ENCODE measurements at regions not wholly inside any gene's neighbourhood (a gene's known extent, or its start where the extent isn't known, plus 50 kb on each side); places are given as distances from the start of the nearest gene placed in this dataset.
A peak's percentile ranks its signal among the peaks of the same experiment; 100 is the strongest.
"Not testable (repeated sequence)": the region's sequence is repeated elsewhere in the genome, so short reads cannot be mapped to it uniquely, and the experiment has no call there.

DNA sequence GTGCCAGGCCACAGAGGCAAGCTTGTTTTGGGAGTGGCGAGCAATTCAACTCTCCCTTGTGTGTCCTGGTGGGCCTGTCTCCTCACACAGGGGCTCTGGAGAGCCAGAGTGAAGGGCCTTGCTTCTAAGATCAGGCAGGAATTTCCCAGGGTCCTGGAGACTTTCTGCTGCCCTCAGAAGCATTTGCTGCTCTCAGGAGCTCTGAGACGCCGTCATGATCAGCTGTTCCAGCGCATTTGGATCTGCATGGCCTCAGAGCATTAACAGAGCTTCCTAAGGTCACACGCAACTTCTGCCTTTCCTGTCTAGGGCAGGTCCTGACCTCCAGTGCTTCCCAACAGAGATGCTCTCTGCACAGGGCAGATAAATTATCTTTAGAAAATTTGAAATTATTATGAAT is 52.2 kb upstream of the C10orf90 start:
- DNase-seq = no peak

DNA sequence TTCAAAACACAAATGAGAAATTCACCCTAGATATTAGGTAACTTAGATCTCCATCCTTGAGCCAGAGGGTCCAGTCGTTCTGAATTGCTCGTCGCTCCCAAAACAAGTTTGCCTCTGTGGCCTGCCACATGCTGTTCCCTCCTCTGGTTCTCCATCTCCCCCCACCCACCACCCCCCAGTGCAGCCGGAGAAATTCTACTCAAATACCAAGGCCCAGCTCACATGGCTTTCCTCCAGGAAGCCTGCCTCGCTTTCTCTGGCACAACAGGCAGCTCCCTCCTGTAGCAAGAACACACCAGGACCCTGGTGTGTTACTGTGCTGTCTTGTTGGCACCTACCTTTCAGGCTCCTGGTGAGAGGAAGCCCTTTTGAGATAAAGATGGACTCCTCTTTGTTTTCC is 52.7 kb upstream of the C10orf90 start:
- DNase-seq = no peak

DNA sequence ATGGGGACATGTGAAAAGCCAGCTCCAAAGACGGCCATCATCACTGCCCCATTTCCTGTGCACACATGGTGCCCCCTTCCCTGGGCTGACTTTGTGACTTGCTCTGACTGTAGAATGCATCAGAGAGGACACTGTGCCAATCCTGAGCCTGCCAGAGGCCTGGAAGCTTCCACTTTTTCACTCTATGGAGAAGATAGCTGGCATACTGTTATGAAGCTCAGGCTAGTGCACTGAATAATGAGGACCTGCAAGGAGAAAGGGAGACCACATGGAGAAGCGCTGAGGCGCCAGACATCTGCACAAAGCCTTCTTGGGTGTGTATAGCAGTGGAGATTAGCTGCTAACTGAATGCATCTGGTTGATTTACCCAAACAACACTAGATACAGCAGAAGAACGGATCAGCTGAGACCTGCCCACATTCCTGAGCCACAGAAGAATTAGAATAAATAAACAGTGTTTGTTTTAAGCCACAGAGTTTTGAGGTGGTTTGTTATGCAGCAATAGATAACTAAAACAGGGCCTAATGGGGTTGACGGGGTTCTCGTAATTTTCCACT is 58.9 kb upstream of the C10orf90 start:
- DNase-seq = no peak

DNA sequence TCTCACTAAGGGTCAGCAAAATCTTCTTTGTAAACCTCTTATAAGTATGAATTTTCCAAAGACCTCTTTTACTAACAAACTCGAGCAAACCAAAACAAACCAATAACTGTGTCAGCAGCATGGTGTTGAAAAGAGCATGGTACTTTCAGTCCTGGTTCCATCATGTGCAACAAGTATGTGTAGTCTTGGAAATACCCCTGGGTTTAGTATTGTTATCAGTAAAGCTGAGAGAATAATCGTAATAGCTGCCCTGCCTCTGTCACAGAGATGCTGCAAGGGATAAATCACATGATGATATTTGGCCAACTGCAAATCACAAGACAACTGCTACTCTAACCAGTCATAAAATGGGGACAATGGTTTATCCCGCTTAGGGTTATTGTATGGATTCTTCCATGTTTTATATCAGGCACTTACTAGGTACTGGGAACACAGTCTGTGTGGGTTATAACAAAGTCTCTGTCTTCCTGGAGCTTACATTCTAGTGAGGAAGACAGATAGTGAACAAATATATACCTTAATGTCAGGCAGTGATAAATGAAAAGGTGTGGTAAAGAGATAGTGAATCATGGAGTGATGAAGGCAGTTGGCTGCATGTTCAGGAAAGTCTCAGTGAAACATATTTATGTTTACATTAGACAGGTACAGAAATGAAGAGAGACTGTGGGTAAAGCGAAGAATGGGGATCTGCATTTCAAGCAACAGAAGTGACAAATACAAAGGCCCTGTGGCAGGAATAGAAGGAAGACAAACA is 60.5 kb upstream of the C10orf90 start:
- no peak for DNase-seq

DNA sequence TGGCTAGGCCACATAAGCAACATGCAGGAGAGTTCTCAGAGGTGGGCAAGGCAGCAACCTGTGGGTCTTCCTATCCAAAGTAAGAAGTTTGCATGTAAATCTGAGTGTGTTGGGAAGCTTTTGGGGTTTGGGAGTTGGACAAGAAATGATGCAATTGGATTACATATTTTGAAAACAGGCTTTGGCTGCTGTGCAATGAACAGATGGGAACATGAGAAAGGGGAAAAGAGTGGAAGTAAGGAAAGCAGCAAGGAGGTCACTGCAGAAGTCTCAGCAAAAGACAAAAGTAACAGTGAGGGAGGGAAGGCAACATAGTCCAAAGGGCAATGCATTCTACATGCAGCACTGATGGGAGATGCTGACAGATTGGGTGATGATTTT is 61.1 kb upstream of the C10orf90 start:
- peak; percentile 49 for DNase-seq

DNA sequence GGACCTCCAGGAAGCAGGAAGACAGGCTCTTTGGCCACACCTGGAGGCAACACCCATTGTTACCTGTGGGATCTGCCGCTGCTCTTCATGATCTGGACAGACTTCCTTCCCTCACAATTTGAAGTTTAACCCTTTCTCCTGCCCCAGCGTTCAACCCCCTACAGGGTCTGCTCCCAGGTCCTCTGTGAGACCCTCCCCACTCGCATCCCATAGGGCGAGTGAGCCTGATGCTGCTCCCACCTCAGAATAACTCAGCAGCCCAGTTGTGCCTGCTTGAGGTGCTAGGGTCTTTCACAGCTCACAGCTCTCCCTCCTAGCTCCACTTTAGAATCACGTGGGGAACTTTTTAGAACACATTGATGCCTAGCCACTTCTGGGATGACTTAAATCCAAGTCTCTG is 61.8 kb upstream of the C10orf90 start:
- DNase-seq = no peak

DNA sequence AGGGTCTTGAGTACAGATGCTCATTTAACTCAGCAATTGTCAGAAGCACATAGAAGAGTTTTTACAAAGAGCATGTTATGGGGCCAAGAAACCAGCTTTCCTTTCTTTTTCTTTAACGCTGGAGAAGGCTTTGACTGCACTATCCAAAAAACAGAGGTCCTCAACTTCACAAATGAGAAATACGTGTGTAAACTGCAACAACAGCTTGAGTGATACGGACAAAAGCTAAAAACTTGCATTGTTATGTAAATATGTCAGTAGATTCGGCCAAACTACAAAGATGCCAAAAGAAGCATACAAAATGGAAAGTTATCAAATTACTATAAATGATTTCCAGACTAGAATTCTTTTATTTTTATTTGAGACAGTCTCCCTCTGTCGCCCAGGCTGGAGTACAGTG is 62.4 kb upstream of the C10orf90 start:
- no peak for DNase-seq

DNA sequence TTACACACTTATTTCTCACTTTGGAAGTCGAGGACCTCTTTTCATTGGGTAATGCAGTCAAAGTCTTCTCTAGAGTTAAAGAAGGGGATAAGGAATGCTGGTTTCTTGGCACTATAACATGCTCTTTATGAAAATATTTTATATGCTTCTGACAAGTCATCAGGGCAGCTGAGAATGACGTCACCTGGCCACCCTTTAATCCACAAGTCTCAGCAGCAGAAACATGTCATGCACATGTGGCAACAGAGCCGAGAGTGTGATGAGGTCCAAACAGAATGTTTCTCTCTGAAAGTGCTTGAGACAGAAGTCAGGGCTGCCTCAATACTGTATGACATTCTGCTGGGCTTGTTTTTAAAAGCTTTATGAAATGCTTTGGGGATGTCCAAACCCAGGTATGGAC is 63.5 kb upstream of the C10orf90 start:
- DNase-seq = peak; percentile 45

DNA sequence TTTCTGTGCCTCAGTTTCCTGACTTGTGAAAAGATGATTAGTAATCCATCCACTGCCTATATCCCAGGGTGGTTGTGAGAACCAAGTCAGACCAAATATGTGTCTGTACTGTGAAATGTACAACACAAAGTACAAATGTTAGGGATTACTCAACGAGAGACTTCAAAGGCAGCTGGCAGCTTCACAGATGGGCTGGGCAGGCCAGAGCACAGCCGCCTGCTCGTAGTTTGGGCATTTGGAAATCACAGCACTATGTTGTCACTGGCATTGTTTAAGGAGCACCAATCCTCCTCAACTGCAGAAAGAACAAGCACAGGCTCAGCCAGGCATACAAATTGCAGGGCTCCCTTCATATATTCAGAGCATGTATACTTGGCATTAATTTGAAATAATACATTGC is 64.5 kb upstream of the C10orf90 start:
- peak; percentile 34 for DNase-seq

DNA sequence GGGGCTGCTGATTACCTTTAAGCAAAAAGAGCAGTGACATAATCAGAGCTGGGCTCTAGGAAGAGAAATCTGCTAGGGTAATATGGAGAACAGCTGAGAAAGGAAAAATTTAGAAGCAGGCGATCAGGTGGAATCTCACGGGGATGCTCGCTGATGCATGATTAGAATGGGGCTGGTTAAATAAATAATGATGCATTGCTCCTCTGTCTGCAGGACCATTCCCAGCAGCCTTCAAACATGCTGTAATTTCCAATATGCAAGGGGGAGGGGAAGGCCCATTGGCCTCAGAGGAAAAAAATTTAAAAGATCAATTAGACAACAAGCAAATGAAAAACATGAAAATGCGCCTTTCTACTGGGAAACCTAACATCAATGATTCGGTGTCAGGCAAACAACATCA is 65.6 kb upstream of the C10orf90 start:
- DNase-seq = no peak

DNA sequence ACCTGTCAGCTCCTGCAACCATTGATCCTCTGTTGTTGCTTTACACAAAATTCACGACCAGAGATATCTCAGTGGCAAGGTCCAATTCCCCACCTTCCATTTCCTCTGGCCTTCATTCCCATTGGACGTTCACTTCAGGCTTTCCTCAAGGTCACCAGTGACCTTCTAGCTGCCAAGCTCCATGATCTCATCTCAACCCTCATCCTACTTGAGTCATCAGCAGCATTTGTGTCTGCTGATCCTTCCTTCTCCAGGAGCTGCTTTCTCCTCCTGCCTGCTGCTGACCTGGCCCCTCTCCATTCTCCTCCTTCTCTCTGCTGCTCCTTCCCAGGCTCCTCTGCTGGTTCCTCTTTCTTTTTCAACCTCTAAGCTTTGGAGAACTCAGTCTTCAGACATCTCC is 66.2 kb upstream of the C10orf90 start:
- DNase-seq = no peak

DNA sequence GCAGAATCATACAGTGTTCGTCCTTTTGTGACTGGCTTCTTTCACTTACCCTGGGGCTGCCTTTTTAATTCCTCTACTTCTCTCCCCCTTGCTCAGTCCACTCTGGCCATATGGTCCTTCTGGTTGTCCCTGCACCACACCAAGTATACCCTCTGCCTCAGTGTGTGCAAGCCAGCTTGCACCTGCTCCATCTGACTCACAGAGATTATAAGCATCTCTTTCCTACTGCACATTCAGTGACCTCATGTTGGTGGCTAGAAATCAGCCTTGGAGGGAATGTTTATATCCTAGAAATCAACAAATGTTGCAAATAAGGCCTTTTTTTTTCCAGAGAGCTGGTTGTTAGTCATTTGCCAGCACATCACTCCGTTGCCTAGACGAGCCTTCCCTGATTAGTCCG is 67.5 kb upstream of the C10orf90 start:
- DNase-seq = no peak

DNA sequence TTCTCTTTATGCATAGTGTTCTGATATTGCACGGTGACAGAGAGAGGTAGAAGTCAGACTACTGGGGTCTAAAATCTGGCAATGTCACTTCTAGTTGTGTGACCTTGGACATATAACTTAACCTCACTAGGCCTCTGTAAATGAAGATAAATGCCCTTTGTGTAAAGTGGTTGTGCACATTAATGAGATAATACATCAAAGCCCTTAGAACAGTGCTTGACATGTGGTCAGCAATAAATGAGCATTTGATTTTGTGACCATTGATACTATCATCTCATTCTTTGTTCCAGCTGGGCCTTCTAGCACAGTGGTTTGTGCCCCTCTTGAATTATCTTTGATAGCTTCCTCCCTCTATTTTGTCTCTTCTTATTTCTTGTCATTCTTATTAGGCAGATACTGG is 74.1 kb upstream of the C10orf90 start:
- no peak for DNase-seq

DNA sequence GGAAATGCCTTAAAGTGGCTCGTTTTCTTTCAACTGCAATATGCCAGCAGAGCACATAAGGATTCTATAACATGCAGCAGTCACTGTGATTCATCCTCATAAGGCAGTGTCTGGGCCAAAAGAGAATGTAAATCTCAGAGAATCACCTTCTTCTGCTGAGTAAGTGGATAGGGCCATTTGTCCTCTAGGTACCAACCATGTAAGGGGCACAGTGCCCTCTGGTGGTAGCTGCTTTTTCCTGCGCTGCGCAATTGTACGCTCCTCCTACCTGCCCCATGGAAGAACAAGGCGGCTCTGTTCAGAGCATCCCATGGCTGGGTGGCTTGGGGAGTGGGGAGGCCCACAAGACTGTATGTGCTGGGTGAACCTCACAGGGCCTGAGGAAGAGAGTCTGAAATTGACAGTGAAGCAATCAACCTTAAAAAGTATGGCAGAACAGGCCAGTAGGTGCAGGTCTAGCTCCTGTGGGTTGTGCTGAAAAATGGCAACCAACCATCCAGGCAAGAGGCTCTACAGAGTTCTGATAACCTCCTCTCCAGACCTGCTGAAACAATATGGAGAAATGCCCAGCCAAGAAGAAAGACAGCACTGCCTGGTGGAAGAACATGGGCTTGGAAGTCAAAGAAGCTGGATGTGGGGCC is 78.6 kb upstream of the C10orf90 start:
- peak; percentile 80 for DNase-seq

DNA sequence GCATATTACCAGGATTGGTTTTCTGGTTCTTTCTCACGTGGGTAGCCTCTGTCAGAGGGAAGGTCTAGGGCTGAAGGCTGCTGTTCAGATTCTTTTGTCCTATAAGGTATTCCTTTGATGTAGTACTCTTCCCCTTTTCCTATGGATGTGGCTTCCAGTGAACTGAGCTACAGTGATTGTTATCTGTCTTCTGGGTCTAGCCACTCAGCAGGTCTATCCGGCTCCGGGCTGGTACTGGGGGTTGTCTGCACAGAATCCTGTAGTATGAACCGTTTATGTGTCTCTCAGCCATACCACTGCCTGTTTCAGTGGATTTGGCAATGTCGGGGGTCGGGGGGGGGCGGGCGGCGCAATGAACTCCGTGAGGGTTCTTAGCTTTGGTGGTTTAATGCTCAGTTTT is 84.5 kb upstream of the C10orf90 start:
- DNase-seq = no peak

DNA sequence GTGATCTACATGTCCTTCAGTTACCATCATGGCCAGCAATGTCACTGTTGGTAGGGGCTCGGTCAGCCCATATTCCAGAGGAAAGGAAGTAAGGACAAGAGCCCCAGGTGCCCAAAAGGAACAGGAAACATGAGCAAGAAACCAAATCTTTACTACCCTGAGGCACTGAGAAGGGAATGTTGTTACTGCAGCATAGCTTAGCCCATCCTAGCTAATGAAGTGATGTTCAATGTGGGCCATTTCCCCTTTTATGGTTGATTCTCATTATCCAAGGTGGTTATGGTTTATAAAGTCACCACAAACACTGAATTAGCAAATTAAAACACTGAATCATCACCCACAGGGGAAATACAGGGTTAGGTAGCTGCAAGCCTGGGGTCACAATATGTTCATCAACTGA is 88.4 kb upstream of the C10orf90 start:
- DNase-seq = no peak

DNA sequence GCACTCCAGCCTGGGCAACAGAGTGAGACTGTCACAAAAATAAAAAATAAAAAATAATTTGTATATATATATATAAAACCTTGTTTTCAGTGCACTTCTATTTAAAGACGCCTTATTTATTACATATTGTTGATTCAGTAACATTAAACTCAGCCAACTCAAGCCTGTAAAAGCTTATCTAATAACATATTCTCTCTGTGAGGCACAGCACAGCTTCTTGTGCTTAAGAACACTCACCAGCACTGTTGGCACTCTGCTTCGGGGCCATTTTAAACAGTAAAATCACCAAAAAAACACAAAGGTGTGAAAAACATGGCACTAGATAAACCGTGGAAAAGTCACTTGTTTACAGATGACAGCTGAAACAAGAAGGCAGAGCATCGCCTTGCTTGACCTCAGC is 89.0 kb upstream of the C10orf90 start:
- DNase-seq = no peak

DNA sequence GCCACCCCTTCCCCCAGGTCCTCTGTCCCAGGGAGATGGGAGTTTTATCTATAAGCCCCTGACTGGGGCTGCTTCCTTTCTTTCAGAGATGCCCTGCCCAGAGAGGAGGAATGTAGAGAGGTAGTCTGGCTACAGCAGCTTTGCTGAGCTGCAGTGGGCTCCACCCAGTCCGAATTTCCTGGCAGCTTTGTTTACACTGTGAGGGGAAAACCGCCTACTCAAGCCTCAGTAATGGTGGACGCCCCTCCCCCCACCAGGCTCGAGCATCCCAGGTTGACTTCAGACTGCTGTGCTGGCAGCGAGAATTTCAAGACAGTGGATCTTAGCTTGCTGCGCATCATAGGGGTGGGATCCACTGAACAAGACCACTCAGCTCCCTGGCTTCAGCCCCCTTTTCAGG is 96.2 kb upstream of the C10orf90 start:
- not testable (repeated sequence) for DNase-seq

DNA sequence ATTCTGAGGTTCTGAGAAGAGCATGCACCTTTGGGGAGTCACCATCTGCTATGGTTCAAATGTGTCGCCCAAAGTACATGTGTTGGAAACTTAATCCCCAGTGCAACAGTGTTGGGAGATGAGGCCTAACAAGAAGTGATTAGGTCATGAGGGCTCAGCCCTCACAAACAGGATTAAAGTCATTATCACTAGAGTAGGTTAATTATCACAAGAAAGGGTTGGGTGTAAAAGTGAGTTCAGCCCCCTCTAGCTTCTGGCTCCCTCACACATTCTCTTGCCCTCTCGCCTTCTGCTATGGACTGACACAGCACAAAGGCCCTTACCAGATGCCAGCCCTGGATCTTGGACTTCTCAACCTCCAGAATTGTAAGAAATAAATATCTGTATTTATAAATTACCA is 100.3 kb upstream of the C10orf90 start:
- DNase-seq = no peak

DNA sequence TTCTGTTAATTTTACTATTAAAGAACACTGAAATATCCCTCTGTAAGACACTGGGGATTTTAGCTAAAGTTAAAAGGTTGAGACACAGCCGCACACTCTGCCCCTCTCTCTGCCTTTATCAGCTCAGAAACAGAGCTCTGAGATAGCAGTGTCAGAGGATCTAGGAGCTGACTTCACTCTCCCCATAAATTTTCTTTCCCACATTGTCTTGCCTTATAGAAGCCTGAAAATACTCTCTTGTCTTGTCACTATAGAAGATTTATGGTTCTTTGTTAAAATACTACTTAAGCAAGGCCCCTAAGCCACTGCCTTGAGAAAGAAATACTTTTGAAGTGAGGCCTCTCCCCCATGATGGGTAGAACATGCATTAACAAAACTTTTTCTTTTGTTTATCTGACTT is 105.7 kb upstream of the C10orf90 start:
- no peak for DNase-seq

DNA sequence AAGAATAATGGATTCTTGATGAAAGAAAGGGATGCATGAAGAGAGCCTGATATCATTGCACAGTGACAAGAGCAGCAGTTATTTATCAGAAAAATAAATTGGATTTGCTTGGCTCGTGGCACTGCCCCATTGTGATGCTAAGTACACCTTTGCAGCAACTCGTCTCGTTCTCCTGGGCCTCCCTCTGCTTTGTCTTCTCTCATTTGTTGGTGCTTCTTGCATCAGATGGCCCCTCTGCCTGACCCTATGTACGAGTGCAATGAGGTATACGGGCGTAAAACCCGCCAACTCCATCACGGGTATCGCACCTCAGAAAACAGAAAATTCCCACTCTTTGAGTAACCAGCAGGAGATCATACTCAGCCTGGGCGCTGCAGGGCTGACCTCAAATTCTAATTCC is 107.2 kb upstream of the C10orf90 start:
- DNase-seq = no peak

DNA sequence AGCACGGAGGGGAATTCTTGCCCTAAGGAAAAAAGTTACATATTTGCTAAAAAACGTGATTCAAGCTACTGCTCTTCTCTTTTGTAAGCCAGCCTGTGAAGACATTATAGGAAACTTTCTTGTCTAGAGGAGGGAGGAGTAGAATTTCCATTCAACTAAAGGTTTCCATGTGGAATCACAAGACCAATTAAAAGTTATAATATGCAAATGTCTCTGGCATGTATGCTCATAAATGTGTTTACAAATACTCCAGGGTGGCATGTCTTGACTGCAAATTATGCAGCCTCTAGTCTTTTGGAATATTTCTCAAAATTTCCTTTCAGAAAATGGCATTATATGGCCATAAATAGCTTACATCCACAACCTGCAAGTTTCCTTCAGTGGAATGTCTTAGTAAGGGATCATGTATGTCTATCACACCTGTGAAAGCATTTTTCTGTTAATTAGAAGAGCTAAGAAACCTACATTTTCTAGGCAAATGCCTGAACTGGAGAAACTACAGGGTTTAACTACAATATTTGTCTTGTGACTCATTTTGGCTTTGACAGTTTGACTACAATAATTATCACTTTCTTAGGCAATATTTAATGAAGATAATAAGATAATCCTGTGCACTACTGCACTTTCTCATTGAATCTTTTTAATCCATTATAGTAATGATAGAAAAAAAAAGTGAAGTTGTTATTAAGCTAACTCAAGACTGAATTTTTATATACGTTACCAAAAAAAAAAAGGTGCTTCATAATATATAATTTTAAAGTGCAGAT is 111.1 kb upstream of the C10orf90 start:
- DNase-seq = no peak

DNA sequence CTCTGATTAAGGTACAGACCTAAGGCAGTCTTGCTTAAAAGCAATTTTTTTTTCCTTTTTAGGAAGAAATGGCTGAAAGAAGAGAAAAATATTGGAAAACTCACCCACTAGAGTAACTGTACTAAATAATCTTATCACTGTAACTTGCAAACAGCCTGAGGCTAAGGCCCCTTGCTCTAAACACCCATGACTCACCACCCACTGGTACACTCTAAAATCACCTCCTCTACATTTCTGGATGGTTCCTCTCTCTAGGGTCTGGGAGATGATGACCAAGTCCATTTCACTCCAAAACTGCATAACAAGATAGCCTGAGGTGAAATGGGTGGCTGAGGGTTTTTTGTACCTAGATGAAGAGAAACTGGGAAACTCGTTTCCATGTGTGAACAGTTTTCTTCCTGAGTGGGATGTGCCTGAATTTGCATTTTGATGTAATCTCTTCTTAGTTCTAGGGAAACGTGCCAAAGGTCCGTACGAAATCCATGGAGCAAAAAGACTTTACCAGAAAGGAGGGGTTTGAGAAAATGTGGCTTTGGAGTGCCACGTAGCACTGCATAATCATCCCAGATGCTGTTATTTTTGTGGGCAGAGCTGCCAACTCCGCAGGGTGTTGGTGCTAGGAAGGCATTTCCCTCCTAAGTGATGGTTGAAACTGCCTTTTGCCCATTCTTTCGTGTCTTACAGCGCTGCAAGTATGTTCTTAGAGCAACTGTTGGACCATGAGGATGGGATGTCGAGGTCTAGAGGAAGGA is 113.5 kb upstream of the C10orf90 start:
- DNase-seq = no peak

Measured in right hindlimb (tissue), 1 donor.